SK-N-SH treated with all-trans-retinoic acid at 6 μM for 48 hours (cell line): ENCODE measurements at regions not wholly inside any gene's neighbourhood (a gene's known extent, or its start where the extent isn't known, plus 50 kb on each side); places are given as distances from the start of the nearest gene placed in this dataset.

Experiments
- ATAC-seq: fragments of 200-7000 bp; cut with Tn5 transposase; 3 replicates; pipeline ENCODE4 v1.9.1; 2020; ENCODE audit warnings: mild to moderate bottlenecking, moderate library complexity
- ARNTL ChIP-seq: fragments of 450-650 bp; formaldehyde crosslinking; IDR thresholded peaks from 2 replicates; pipeline ENCODE4 v1.5.0; 2020; ENCODE audit warnings: low read depth, mild to moderate bottlenecking, moderate library complexity, borderline replicate concordance
- CSDC2 ChIP-seq: fragments of 250-450 bp; sonication (Bioruptor Pico); IDR thresholded peaks from 2 replicates; pipeline ENCODE4 v1.5.0; 2020; ENCODE audit warnings: mild to moderate bottlenecking, moderate library complexity
- CSRNP3 ChIP-seq: fragments of 250-450 bp; sonication (Bioruptor Pico); IDR thresholded peaks from 2 replicates; pipeline ENCODE4 v1.5.1; 2021; ENCODE audit warnings: mild to moderate bottlenecking, moderate library complexity
- ESRRG ChIP-seq: fragments of 250-450 bp; sonication (Bioruptor Pico); IDR thresholded peaks from 2 replicates; pipeline ENCODE4 v1.6.1; 2021; ENCODE audit warnings: mild to moderate bottlenecking
- ISL1 ChIP-seq: fragments of 250-450 bp; sonication (Bioruptor Pico); IDR thresholded peaks from 2 replicates; pipeline ENCODE4 v2.1.2; 2022; ENCODE audit warnings: mild to moderate bottlenecking, moderate library complexity
- PPARA ChIP-seq: fragments of 250-450 bp; sonication (Bioruptor Pico); IDR thresholded peaks from 2 replicates; pipeline ENCODE4 v1.5.0; 2020; ENCODE audit warnings: mild to moderate bottlenecking, borderline replicate concordance
- RARB ChIP-seq: fragments of 250-450 bp; sonication (Bioruptor Pico); IDR thresholded peaks from 2 replicates; pipeline ENCODE4 v1.8.0; 2021; ENCODE audit warnings: mild to moderate bottlenecking, moderate library complexity
- SNAI2 ChIP-seq: fragments of 250-450 bp; sonication (Bioruptor Pico); IDR thresholded peaks from 2 replicates; pipeline ENCODE4 v1.5.0; 2020; ENCODE audit warnings: mild to moderate bottlenecking, moderate library complexity
- TCF4 ChIP-seq: fragments of 250-450 bp; sonication (Bioruptor Pico); IDR thresholded peaks from 2 replicates; pipeline ENCODE4 v1.8.0; 2021; ENCODE audit warnings: mild to moderate bottlenecking, moderate library complexity, borderline replicate concordance
- TOX ChIP-seq: fragments of 250-450 bp; sonication (Bioruptor Pico); IDR thresholded peaks from 2 replicates; pipeline ENCODE4 v1.8.0; 2021; ENCODE audit warnings: mild to moderate bottlenecking, moderate library complexity, borderline replicate concordance
- TSHZ2 ChIP-seq: fragments of 250-450 bp; sonication (Bioruptor Pico); IDR thresholded peaks from 2 replicates; pipeline ENCODE4 v1.5.0; 2020; ENCODE audit warnings: mild to moderate bottlenecking, moderate library complexity
- ZC3H10 ChIP-seq: fragments of 250-450 bp; sonication (Bioruptor Pico); IDR thresholded peaks from 2 replicates; pipeline ENCODE4 v1.5.1; 2021; ENCODE audit warnings: mild to moderate bottlenecking, moderate library complexity
- ZFP30 ChIP-seq: fragments of 450-650 bp; formaldehyde crosslinking; IDR thresholded peaks from 2 replicates; pipeline ENCODE4 v1.5.0; 2022; ENCODE audit warnings: mild to moderate bottlenecking, moderate library complexity
- ZNF565 ChIP-seq: fragments of 450-650 bp; formaldehyde crosslinking; conservative IDR thresholded peaks from 2 replicates; pipeline ENCODE4 v1.5.0; 2020; ENCODE audit warnings: low read depth, mild to moderate bottlenecking, moderate library complexity
- ZNF70 ChIP-seq: fragments of 450-650 bp; formaldehyde crosslinking; IDR thresholded peaks from 2 replicates; pipeline ENCODE4 v1.5.0; 2020; ENCODE audit warnings: mild to moderate bottlenecking, moderate library complexity
- TF ChIP-seq, protein P1 (sequence below): fragments of 250-450 bp; sonication (Bioruptor Pico); IDR thresholded peaks from 2 replicates; pipeline ENCODE4 v1.8.0; 2021; ENCODE audit warnings: low read depth, mild to moderate bottlenecking, moderate library complexity, borderline replicate concordance
- TF ChIP-seq, protein P2 (sequence below): fragments of 250-450 bp; sonication (Bioruptor Pico); IDR thresholded peaks from 2 replicates; pipeline ENCODE4 v1.8.0; 2020; ENCODE audit warnings: mild to moderate bottlenecking, moderate library complexity, borderline replicate concordance

- TF ChIP-seq, protein P1, sequence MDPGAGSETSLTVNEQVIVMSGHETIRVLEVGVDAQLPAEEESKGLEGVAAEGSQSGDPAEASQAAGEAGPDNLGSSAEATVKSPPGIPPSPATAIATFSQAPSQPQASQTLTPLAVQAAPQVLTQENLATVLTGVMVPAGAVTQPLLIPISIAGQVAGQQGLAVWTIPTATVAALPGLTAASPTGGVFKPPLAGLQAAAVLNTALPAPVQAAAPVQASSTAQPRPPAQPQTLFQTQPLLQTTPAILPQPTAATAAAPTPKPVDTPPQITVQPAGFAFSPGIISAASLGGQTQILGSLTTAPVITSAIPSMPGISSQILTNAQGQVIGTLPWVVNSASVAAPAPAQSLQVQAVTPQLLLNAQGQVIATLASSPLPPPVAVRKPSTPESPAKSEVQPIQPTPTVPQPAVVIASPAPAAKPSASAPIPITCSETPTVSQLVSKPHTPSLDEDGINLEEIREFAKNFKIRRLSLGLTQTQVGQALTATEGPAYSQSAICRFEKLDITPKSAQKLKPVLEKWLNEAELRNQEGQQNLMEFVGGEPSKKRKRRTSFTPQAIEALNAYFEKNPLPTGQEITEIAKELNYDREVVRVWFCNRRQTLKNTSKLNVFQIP (CRISPR knock-in tag) = no peak
Observed at GRCh38 chr5:39486361-39486760, 61.6 kb upstream of the DAB2 start (continued).

- TF ChIP-seq, protein P1 (CRISPR knock-in tag) = no peak
- TF ChIP-seq RARB (CRISPR knock-in tag) (no peak), ZNF565 (CRISPR knock-in tag) (no peak), ZFP30 (no peak), TOX (CRISPR knock-in tag) (no peak), ISL1 (CRISPR knock-in tag) (no peak)
- no peak for ATAC-seq
Observed at GRCh38 chr5:39485079-39485478, 60.3 kb upstream of the DAB2 start.

GRCh38 chr5:39484673-39485072 is 59.9 kb upstream of the DAB2 start:
- no peak for TF ChIP-seq TSHZ2 (CRISPR knock-in tag)
- ATAC-seq = no peak

GRCh38 chr5:39482098-39482497 is 57.3 kb upstream of the DAB2 start:
- ATAC-seq = no peak
- TF ChIP-seq CSDC2 (no peak), TCF4 (CRISPR knock-in tag) (no peak), ESRRG (CRISPR knock-in tag) (no peak), ZC3H10 (CRISPR knock-in tag) (no peak), ZNF565 (CRISPR knock-in tag) (no peak), ZFP30 (no peak), ZNF70 (no peak), PPARA (no peak), ARNTL (CRISPR knock-in tag) (no peak), SNAI2 (CRISPR knock-in tag) (no peak), CSRNP3 (CRISPR knock-in tag) (no peak)
- TF ChIP-seq, protein P2, sequence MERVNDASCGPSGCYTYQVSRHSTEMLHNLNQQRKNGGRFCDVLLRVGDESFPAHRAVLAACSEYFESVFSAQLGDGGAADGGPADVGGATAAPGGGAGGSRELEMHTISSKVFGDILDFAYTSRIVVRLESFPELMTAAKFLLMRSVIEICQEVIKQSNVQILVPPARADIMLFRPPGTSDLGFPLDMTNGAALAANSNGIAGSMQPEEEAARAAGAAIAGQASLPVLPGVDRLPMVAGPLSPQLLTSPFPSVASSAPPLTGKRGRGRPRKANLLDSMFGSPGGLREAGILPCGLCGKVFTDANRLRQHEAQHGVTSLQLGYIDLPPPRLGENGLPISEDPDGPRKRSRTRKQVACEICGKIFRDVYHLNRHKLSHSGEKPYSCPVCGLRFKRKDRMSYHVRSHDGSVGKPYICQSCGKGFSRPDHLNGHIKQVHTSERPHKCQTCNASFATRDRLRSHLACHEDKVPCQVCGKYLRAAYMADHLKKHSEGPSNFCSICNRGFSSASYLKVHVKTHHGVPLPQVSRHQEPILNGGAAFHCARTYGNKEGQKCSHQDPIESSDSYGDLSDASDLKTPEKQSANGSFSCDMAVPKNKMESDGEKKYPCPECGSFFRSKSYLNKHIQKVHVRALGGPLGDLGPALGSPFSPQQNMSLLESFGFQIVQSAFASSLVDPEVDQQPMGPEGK (CRISPR knock-in tag) = no peak
- TF ChIP-seq, protein P1 (CRISPR knock-in tag) = no peak
